ENCODE measurements at regions not wholly inside any gene's neighbourhood (a gene's known extent, or its start where the extent isn't known, plus 50 kb on each side); places are given as distances from the start of the nearest gene placed in this dataset.
"Not testable (repeated sequence)": the region's sequence is repeated elsewhere in the genome, so short reads cannot be mapped to it uniquely, and the experiment has no call there.

GRCh38 chr13:54626504-54626903 is 1597.9 kb downstream of the OLFM4 start:
- H3K4me3 Mint-ChIP-seq; H3K27me3 Mint-ChIP-seq; H3K27ac Mint-ChIP-seq; H3K4me1 Mint-ChIP-seq; H3K36me3 Mint-ChIP-seq; DNase-seq; ATAC-seq (ENCODE audit: low read depth in 2 of 2); H3K9me3 Mint-ChIP-seq: not testable (repeated sequence)

GRCh38 chr13:54627646-54628372 is 1599.2 kb downstream of the OLFM4 start:
- Mint-ChIP-seq H3K27me3 (no peaks in the 10 kb centered on the region), H3K4me3 (no peak overlapping the region), H3K4me1 (no peaks in the 10 kb centered on the region), H3K27ac (no peak overlapping the region), H3K36me3 (no peaks in the 10 kb centered on the region), H3K9me3 (peaks cover 0 to 9% (median 3%) of the 10 kb centered on the region in 7 donors)
- DNase-seq, result no peak
- no peak for ATAC-seq (ENCODE audit: low read depth in 2 of 2)

- H3K9me3 Mint-ChIP-seq, result peaks cover 0 to 9% (median 3%) of the 10 kb centered on the region in 7 donors
- no peaks in the 10 kb centered on the region for H3K36me3 Mint-ChIP-seq
- no peak overlapping the region for H3K27ac Mint-ChIP-seq
- no peak overlapping the region for H3K4me3 Mint-ChIP-seq
- DNase-seq (no peak), ATAC-seq (ENCODE audit: low read depth in 2 of 2) (no peak)
- H3K27me3 Mint-ChIP-seq, result no peaks in the 10 kb centered on the region
- no peaks in the 10 kb centered on the region for H3K4me1 Mint-ChIP-seq
Measured at GRCh38 chr13:54628383-54628782, 1599.8 kb downstream of the OLFM4 start.

- ATAC-seq (ENCODE audit: low read depth in 2 of 2), result no peak
- Mint-ChIP-seq H3K9me3 (peaks cover 0 to 9% (median 0%) of the 10 kb centered on the region in 7 donors), H3K36me3 (no peaks in the 10 kb centered on the region), H3K4me3 (no peak overlapping the region), H3K27ac (no peak overlapping the region), H3K27me3 (no peaks in the 10 kb centered on the region), H3K4me1 (no peaks in the 10 kb centered on the region)
- no peak for DNase-seq
Measured at GRCh38 chr13:54633456-54633855, 1604.8 kb downstream of the OLFM4 start.

GRCh38 chr13:54636231-54636630 is 1607.6 kb downstream of the OLFM4 start:
- Mint-ChIP-seq H3K27ac (no peak overlapping the region), H3K27me3 (no peaks in the 10 kb centered on the region), H3K9me3 (peaks cover 0 to 10% (median 2%) of the 10 kb centered on the region in 7 donors), H3K36me3 (no peaks in the 10 kb centered on the region), H3K4me1 (no peaks in the 10 kb centered on the region), H3K4me3 (no peak overlapping the region)
- no peak for ATAC-seq (ENCODE audit: low read depth in 2 of 2)
- DNase-seq, result no peak

GRCh38 chr13:54637366-54637765 is 1608.8 kb downstream of the OLFM4 start:
- Mint-ChIP-seq H3K4me3 (no peak overlapping the region), H3K4me1 (no peaks in the 10 kb centered on the region), H3K9me3 (peaks cover 0 to 6% (median under 1%) of the 10 kb centered on the region in 7 donors), H3K27ac (no peak overlapping the region), H3K36me3 (no peaks in the 10 kb centered on the region), H3K27me3 (no peaks in the 10 kb centered on the region)
- DNase-seq (no peak), ATAC-seq (ENCODE audit: low read depth in 2 of 2) (no peak)

- H3K27me3 Mint-ChIP-seq, result no peaks in the 10 kb centered on the region
- no peak overlapping the region for H3K4me3 Mint-ChIP-seq
- ATAC-seq (ENCODE audit: low read depth in 2 of 2), result no peak
- H3K4me1 Mint-ChIP-seq, result no peaks in the 10 kb centered on the region
- no peak overlapping the region for H3K27ac Mint-ChIP-seq
- no peak for DNase-seq
- no peaks in the 10 kb centered on the region for H3K36me3 Mint-ChIP-seq
- H3K9me3 Mint-ChIP-seq, result peaks cover 2 to 13% (median 4%) of the 10 kb centered on the region in 7 donors
Measured at GRCh38 chr13:54640719-54641118, 1612.1 kb downstream of the OLFM4 start.

- Mint-ChIP-seq H3K4me3 (no peak overlapping the region), H3K9me3 (peaks cover 3 to 12% (median 5%) of the 10 kb centered on the region in 7 donors), H3K36me3 (no peaks in the 10 kb centered on the region), H3K27ac (no peak overlapping the region), H3K27me3 (no peaks in the 10 kb centered on the region), H3K4me1 (no peaks in the 10 kb centered on the region)
- DNase-seq (no peak), ATAC-seq (ENCODE audit: low read depth in 2 of 2) (no peak)
Measured at GRCh38 chr13:54643863-54644262, 1615.2 kb downstream of the OLFM4 start.

GRCh38 chr13:54647275-54647674 is 1618.7 kb downstream of the OLFM4 start:
- DNase-seq (no peak), ATAC-seq (ENCODE audit: low read depth in 2 of 2) (no peak)
- Mint-ChIP-seq H3K4me3 (no peak overlapping the region), H3K36me3 (no peaks in the 10 kb centered on the region), H3K27ac (no peak overlapping the region), H3K27me3 (no peaks in the 10 kb centered on the region), H3K9me3 (peaks cover 3 to 20% (median 5%) of the 10 kb centered on the region in 7 donors), H3K4me1 (no peaks in the 10 kb centered on the region)

- Mint-ChIP-seq H3K36me3 (no peaks in the 10 kb centered on the region), H3K27me3 (no peaks in the 10 kb centered on the region), H3K4me1 (no peaks in the 10 kb centered on the region), H3K9me3 (peaks cover 1 to 14% (median 5%) of the 10 kb centered on the region in 7 donors), H3K27ac (no peak overlapping the region), H3K4me3 (no peak overlapping the region)
- ATAC-seq (ENCODE audit: low read depth in 2 of 2), result no peak
- DNase-seq, result no peak
Measured at GRCh38 chr13:54657588-54657987, 1629.0 kb downstream of the OLFM4 start.

- no peaks in the 10 kb centered on the region for H3K4me1 Mint-ChIP-seq
- H3K27ac Mint-ChIP-seq, result no peak overlapping the region
- H3K9me3 Mint-ChIP-seq, result peaks cover 1 to 13% (median 6%) of the 10 kb centered on the region in 7 donors
- no peak for ATAC-seq (ENCODE audit: low read depth in 2 of 2)
- no peaks in the 10 kb centered on the region for H3K27me3 Mint-ChIP-seq
- DNase-seq, result no peak
- H3K36me3 Mint-ChIP-seq, result no peaks in the 10 kb centered on the region
- H3K4me3 Mint-ChIP-seq, result no peak overlapping the region
Measured at GRCh38 chr13:54658771-54659170, 1630.2 kb downstream of the OLFM4 start.

- H3K27ac Mint-ChIP-seq, result peak overlapping the region in 2 of 6 donors; percentile 18 to 27
- H3K27me3 Mint-ChIP-seq, result no peaks in the 10 kb centered on the region
- H3K9me3 Mint-ChIP-seq, result peaks cover 0 to 14% (median 6%) of the 10 kb centered on the region in 7 donors
- H3K4me1 Mint-ChIP-seq, result no peaks in the 10 kb centered on the region
- DNase-seq, result no peak
- no peak overlapping the region for H3K4me3 Mint-ChIP-seq
- H3K36me3 Mint-ChIP-seq, result no peaks in the 10 kb centered on the region
- no peak for ATAC-seq (ENCODE audit: low read depth in 2 of 2)
Measured at GRCh38 chr13:54660277-54660676, 1631.7 kb downstream of the OLFM4 start.

- Mint-ChIP-seq H3K4me1 (no peaks in the 10 kb centered on the region), H3K4me3 (no peak overlapping the region), H3K9me3 (peaks cover 3 to 16% (median 9%) of the 10 kb centered on the region in 7 donors), H3K27me3 (no peaks in the 10 kb centered on the region), H3K27ac (no peak overlapping the region), H3K36me3 (no peaks in the 10 kb centered on the region)
- DNase-seq (no peak), ATAC-seq (ENCODE audit: low read depth in 2 of 2) (no peak)
Measured at GRCh38 chr13:54676526-54677113, 1648.0 kb downstream of the OLFM4 start.

- no peaks in the 10 kb centered on the region for H3K36me3 Mint-ChIP-seq
- no peaks in the 10 kb centered on the region for H3K27me3 Mint-ChIP-seq
- no peaks in the 10 kb centered on the region for H3K4me1 Mint-ChIP-seq
- ATAC-seq (ENCODE audit: low read depth in 2 of 2), result no peak
- peaks cover 4 to 17% (median 12%) of the 10 kb centered on the region in 7 donors for H3K9me3 Mint-ChIP-seq
- H3K4me3 Mint-ChIP-seq, result no peak overlapping the region
- no peak for DNase-seq
- H3K27ac Mint-ChIP-seq, result no peak overlapping the region
Measured at GRCh38 chr13:54682184-54682583, 1653.6 kb downstream of the OLFM4 start.

All from naive B cell (primary cell).